GM12878 (cell line): ENCODE measurements at regions not wholly inside any gene's neighbourhood (a gene's known extent, or its start where the extent isn't known, plus 50 kb on each side); places are given as distances from the start of the nearest gene placed in this dataset.

Experiments
- ATAC-seq: fragments of 200-7000 bp; cut with Tn5 transposase; 3 replicates; pipeline ENCODE4 v1.9.1; 2020; ENCODE audit warnings: mild to moderate bottlenecking, moderate library complexity
- BruUV-seq: library from RNA; stranded (reverse); fragments of 400-500 nt; replicated peaks from 2 replicates; lab custom pipeline; 2021; lab: Mats Ljungman, UMichigan
- CTCF ChIA-PET: fragments of 300-600 bp; sonication (Branson Sonifier 250); formaldehyde crosslinking; extraction: SDS; loops from one replicate; lab custom pipeline; 2021; ENCODE audit warnings: inconsistent platforms; lab: Yijun Ruan, JAX
- POLR2A ChIA-PET: fragments of 350-600 bp; formaldehyde crosslinking; extraction: SDS; loops from one replicate; lab custom pipeline; 2021; ENCODE audit warnings: inconsistent platforms; lab: Charles Lee
- RAD21 ChIA-PET: fragments of 300-600 bp; sonication (Branson Sonifier 250); formaldehyde crosslinking; loops from one replicate; lab custom pipeline; 2023; ENCODE audit warnings: antibody characterized with exemption; ENCODE audit not compliant: unreplicated experiment; lab: Charles Lee
- SMC1A ChIA-PET: fragments of 300-600 bp; sonication (Branson Sonifier 250); formaldehyde crosslinking; loops from one replicate; lab custom pipeline; 2023; ENCODE audit not compliant: unreplicated experiment, uncharacterized antibody; lab: Charles Lee
- DNase-seq: peaks from one replicate; pipeline ENCODE4 v3.0.0-alpha.2; 2011; ENCODE audit warnings: low read depth, low spot score
- FAIRE-seq: peaks from 3 replicates; lab custom pipeline; 2011; peaks lifted over from hg19 to GRCh38; lab: Jason Lieb, UNC
- H2AFZ ChIP-seq: 2 replicates; pipeline ENCODE4 v1.6.0; 2011; ENCODE audit warnings: low read depth, low read length, control low read depth; ENCODE audit not compliant: control insufficient read depth
- H3K27ac ChIP-seq: 2 replicates; pipeline ENCODE4 v1.5.1; 2011; ENCODE audit warnings: control low read depth; ENCODE audit not compliant: control insufficient read depth, insufficient read depth
- H3K27me3 ChIP-seq, 2 experiments: replicated peaks in 1 of 2; 2 replicates each; pipeline versions ENCODE4 v1.6.0 to v1.6.1; 2011; ENCODE audit warnings: low read length in 1 of 2; ENCODE audit not compliant: control insufficient read depth in 2 of 2, insufficient read depth in 2 of 2
- H3K36me3 ChIP-seq, 2 experiments: 2 replicates each; pipeline ENCODE4 v1.5.1; 2011; ENCODE audit warnings: low read length in 1 of 2; ENCODE audit not compliant: control insufficient read depth in 2 of 2, insufficient read depth in 2 of 2
- H3K4me1 ChIP-seq: 2 replicates; pipeline ENCODE4 v1.6.1; 2011; ENCODE audit warnings: mild to moderate bottlenecking, low read length, moderate library complexity, mixed read lengths; ENCODE audit not compliant: control insufficient read depth, insufficient read depth
- H3K4me2 ChIP-seq: 2 replicates; pipeline ENCODE4 v1.6.0; 2011; ENCODE audit warnings: control low read depth; ENCODE audit not compliant: control insufficient read depth, insufficient read depth
- H3K4me3 ChIP-seq: fragments of 200-600 bp; sonication (generic); 2 replicates; pipeline ENCODE4 v1.5.1; 2016
- H3K79me2 ChIP-seq: 2 replicates; pipeline ENCODE4 v1.6.0; 2011; ENCODE audit warnings: low read length; ENCODE audit not compliant: control insufficient read depth, insufficient read depth
- H3K9ac ChIP-seq: 2 replicates; pipeline ENCODE4 v1.8.0; 2011; ENCODE audit warnings: low read length, control low read depth, mixed read lengths; ENCODE audit not compliant: control insufficient read depth, insufficient read depth
- H3K9me3 ChIP-seq: replicated peaks from 3 replicates; pipeline ENCODE4 v1.5.1; 2011; ENCODE audit warnings: mild to moderate bottlenecking, low read length; ENCODE audit not compliant: control insufficient read depth, insufficient read depth
- H4K20me1 ChIP-seq: 2 replicates; pipeline ENCODE4 v1.6.0; 2011; ENCODE audit not compliant: control insufficient read depth, insufficient read depth
- CEBPB ChIP-seq, 2 experiments: fragments of 150-350 bp in 1 of 2; IDR thresholded peaks; 2 replicates each; pipeline ENCODE4 v1.6.1; 2012 to 2014; ENCODE audit warnings: low read depth in 2 of 2, low read length in 2 of 2, borderline replicate concordance in 1 of 2, inconsistent platforms in 1 of 2
- CHD2 ChIP-seq: IDR thresholded peaks from 2 replicates; pipeline ENCODE4 v1.6.1; 2011; ENCODE audit warnings: low read depth, low read length, improper control_type of control experiment, borderline replicate concordance
- ESRRA ChIP-seq: IDR thresholded peaks from 2 replicates; pipeline ENCODE4 v1.6.1; 2012; ENCODE audit warnings: mild to moderate bottlenecking, low read length, improper control_type of control experiment
- GABPA ChIP-seq: IDR thresholded peaks from 2 replicates; pipeline ENCODE4 v1.6.1; 2014; ENCODE audit warnings: antibody characterized with exemption, low read depth, mild to moderate bottlenecking, inconsistent platforms
- GATAD2B ChIP-seq: fragments of 450-650 bp; conservative IDR thresholded peaks from 2 replicates; pipeline ENCODE4 v1.6.1; 2017; ENCODE audit warnings: low read depth, mild to moderate bottlenecking, moderate library complexity
- KLF5 ChIP-seq: fragments of 450-650 bp; IDR thresholded peaks from 2 replicates; pipeline ENCODE4 v1.6.1; 2014; ENCODE audit warnings: mild to moderate bottlenecking; ENCODE audit not compliant: partially characterized antibody
- MEF2B ChIP-seq: fragments of 450-650 bp; IDR thresholded peaks from 2 replicates; pipeline ENCODE4 v1.6.1; 2018; ENCODE audit warnings: mild to moderate bottlenecking, moderate library complexity; ENCODE audit not compliant: partially characterized antibody, poor library complexity, severe bottlenecking
- MLLT1 ChIP-seq: fragments of 450-650 bp; IDR thresholded peaks from 2 replicates; pipeline ENCODE4 v1.6.1; 2016; ENCODE audit warnings: mild to moderate bottlenecking
- MTA2 ChIP-seq: fragments of 450-650 bp; IDR thresholded peaks from 2 replicates; pipeline ENCODE4 v1.6.1; 2016; ENCODE audit warnings: low read depth, mild to moderate bottlenecking, moderate library complexity
- NFIC ChIP-seq: IDR thresholded peaks from 2 replicates; pipeline ENCODE4 v1.6.1; 2012; ENCODE audit warnings: low read depth, mild to moderate bottlenecking, inconsistent platforms, low read length, moderate library complexity
- RAD51 ChIP-seq: fragments of 450-650 bp; IDR thresholded peaks from 2 replicates; pipeline ENCODE4 v1.6.1; 2016; ENCODE audit warnings: moderate library complexity, mild to moderate bottlenecking, inconsistent platforms
- STAT1 ChIP-seq: fragments of 450-650 bp; conservative IDR thresholded peaks from 2 replicates; pipeline ENCODE4 v1.6.1; 2014; ENCODE audit warnings: antibody characterized with exemption, mild to moderate bottlenecking
- TARDBP ChIP-seq: IDR thresholded peaks from 2 replicates; pipeline ENCODE4 v1.6.1; 2016; ENCODE audit warnings: borderline replicate concordance
- TBL1XR1 ChIP-seq: IDR thresholded peaks from 2 replicates; pipeline ENCODE4 v1.6.1; 2012; ENCODE audit warnings: low read depth, low read length, improper control_type of control experiment
- USF1 ChIP-seq: IDR thresholded peaks from 2 replicates; pipeline ENCODE4 v1.6.1; 2011; ENCODE audit warnings: borderline replicate concordance, low read depth, mild to moderate bottlenecking, moderate library complexity, mixed read lengths, low read length; ENCODE audit not compliant: insufficient read depth; ENCODE audit errors: extremely low read length
- YBX1 ChIP-seq: fragments of 450-650 bp; IDR thresholded peaks from 2 replicates; pipeline ENCODE4 v1.6.1; 2016; ENCODE audit warnings: antibody characterized with exemption
- ZNF622 ChIP-seq: fragments of 450-650 bp; IDR thresholded peaks from 2 replicates; pipeline ENCODE4 v1.6.1; 2017; ENCODE audit warnings: mild to moderate bottlenecking, inconsistent platforms
- ZSCAN29 ChIP-seq: fragments of 450-650 bp; IDR thresholded peaks from 2 replicates; pipeline ENCODE4 v1.6.1; 2017; ENCODE audit warnings: mild to moderate bottlenecking, moderate library complexity
- WGBS: methylation state at CpG from one replicate; pipeline ENCODE4 v1.1.6; 2016; ENCODE audit warnings: low lambda C conversion rate; ENCODE audit not compliant: insufficient replicate concordance, insufficient coverage; ENCODE audit errors: missing lambda C conversion rate; 5-methylcytosine and 5-hydroxymethylcytosine counted together
- in situ Hi-C: fragments of 300-500 bp; cut with MboI; formaldehyde crosslinking; loops from 9 replicates; pipeline ENCODE4 v1.14.3; 2018; ENCODE audit warnings: mixed read lengths
- intact Hi-C: fragments of 100-400 bp; cut with micrococcal nuclease; formaldehyde crosslinking; loops from one replicate; pipeline ENCODE4 v1.14.2; 2022; ENCODE audit not compliant: unreplicated experiment

- Histone ChIP-seq H3K36me3 (no peaks in the 10 kb centered on the region), H3K27ac (no peak overlapping the region), H3K4me2 (no peak overlapping the region), H3K4me1 (no peaks in the 10 kb centered on the region), H3K27me3 (no peaks in the 10 kb centered on the region)
- CTCF ChIA-PET: no interaction called here
- TF ChIP-seq TBL1XR1 (no peak), NFIC (no peak), ZNF622 (no peak), KLF5 (no peak), GABPA (no peak), YBX1 (no peak), USF1 (no peak), RAD51 (no peak), CHD2 (no peak), GATAD2B (no peak), ESRRA (no peak), MLLT1 (no peak), MEF2B (no peak), STAT1 (no peak), CEBPB (IDR thresholded peaks at IDR 0.05; ENCODE audit: borderline replicate concordance in 1 of 2, low read depth in 2 of 2, low read length in 2 of 2) (no peak), ZSCAN29 (no peak), TARDBP (no peak), MTA2 (no peak)
- TF ChIP-seq, all 136 proteins: peak for 0
- no peak overlapping the region for H3K9ac ChIP-seq
- H3K79me2 ChIP-seq: no peaks in the 10 kb centered on the region
- ATAC-seq: peak; percentile 31; the same call in 1 of the 3 replicates
- 0% methylated on average over 1 of the region's 1 CpG for WGBS
- POLR2A ChIA-PET: no interaction called here
- SMC1A ChIA-PET: no interaction called here
- H2AFZ ChIP-seq: no peak overlapping the region
- intact Hi-C loops (no loop called here), in situ Hi-C loops (no loop called here)
- H3K9me3 ChIP-seq: no peaks in the 10 kb centered on the region
- no TSS peak for BruUV-seq
- H3K4me3 ChIP-seq: no peak overlapping the region
- no peaks in the 10 kb centered on the region for H4K20me1 ChIP-seq
- no peak for DNase-seq
- RAD21 ChIA-PET: no interaction called here
- FAIRE-seq: no peak
These were observed 386.4 kb upstream of the ANO5 start for GRCh38 chr11:21806508-21806907.
